ENCODE measurements at regions not wholly inside any gene's neighbourhood (a gene's known extent, or its start where the extent isn't known, plus 50 kb on each side); places are given as distances from the start of the nearest gene placed in this dataset.

DNA sequence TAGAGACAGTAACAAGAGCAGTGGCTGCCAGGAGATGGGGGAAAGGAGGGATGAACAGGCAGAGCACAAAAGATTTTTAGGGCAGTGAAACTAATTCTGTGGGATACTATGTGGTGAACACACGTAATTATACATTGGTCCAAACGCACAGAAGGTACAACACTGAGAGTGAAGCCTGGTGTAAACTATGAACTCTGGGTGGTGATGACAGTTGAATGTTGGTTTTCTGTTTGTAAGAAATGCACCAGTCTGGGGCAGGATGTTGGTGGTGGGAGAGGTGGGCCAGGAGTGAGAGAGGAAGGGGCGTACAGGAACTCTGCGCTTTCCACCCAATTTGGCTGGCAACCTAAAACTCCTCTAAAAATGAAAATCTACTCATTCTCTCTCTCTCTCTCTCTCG, 50.2 kb upstream of the TIAM1 start:
- H3K27ac Mint-ChIP-seq: peak overlapping the region in 1 of 2 donors; percentile 40
- H3K9me3 Mint-ChIP-seq: no peaks in the 10 kb centered on the region
- H3K27me3 Mint-ChIP-seq: no peaks in the 10 kb centered on the region
- peak in 1 of 2 donors; percentile 52 for ATAC-seq
- H3K36me3 Mint-ChIP-seq: no peaks in the 10 kb centered on the region
- peaks cover 0 to 8% of the 10 kb centered on the region in 2 donors for H3K4me1 Mint-ChIP-seq (ENCODE audit: low read depth in 2 of 2)
- no peak for DNase-seq (ENCODE audit: low spot score)
- no peak overlapping the region for H3K4me3 Mint-ChIP-seq

All from natural killer cell treated with Interleukin-12 subunit alpha and Interleukin-12 subunit beta and Interleukin-15 and Interleukin-18, amount 100 ng/mL, for 72 hours (primary cell).